Astrocyte (in vitro differentiated cells and primary cell): ENCODE measurements at regions not wholly inside any gene's neighbourhood (a gene's known extent, or its start where the extent isn't known, plus 50 kb on each side); places are given as distances from the start of the nearest gene placed in this dataset.

Experiments
- CTCF ChIP-seq: IDR thresholded peaks from 2 replicates; pipeline ENCODE4 v1.5.1; 2011; ENCODE audit warnings: low read depth, mild to moderate bottlenecking, inconsistent platforms, low read length, moderate library complexity; ENCODE audit not compliant: insufficient read depth
- EZH2 ChIP-seq: IDR thresholded peaks from 2 replicates; pipeline ENCODE4 v1.6.1; 2012; ENCODE audit warnings: mild to moderate bottlenecking, low read length, inconsistent platforms; ENCODE audit not compliant: insufficient read depth

- no peak for TF ChIP-seq CTCF
- TF ChIP-seq EZH2 = no peak
Measured at GRCh38 chr3:34396956-34397355, 598.5 kb downstream of the PDCD6IP start.
